GM23338 (cell line): ENCODE measurements at regions not wholly inside any gene's neighbourhood (a gene's known extent, or its start where the extent isn't known, plus 50 kb on each side); places are given as distances from the start of the nearest gene placed in this dataset.

Source experiments
- ATAC-seq: fragments of 200-7000 bp; cut with Tn5 transposase; 3 replicates; pipeline ENCODE4 v1.9.1; 2020
- DNase-seq: peaks from one replicate; pipeline ENCODE4 v3.0.0-alpha.2; 2015; ENCODE audit warnings: low spot score
- H2AFZ ChIP-seq: fragments of 200-600 bp; sonication (generic); 2 replicates; pipeline ENCODE4 v1.8.0; 2016; ENCODE audit warnings: antibody characterized with exemption, mild to moderate bottlenecking, moderate library complexity
- H3F3A ChIP-seq: fragments of 200-600 bp; sonication (generic); replicated peaks from 2 replicates; pipeline ENCODE4 v1.8.0; 2017; ENCODE audit warnings: antibody characterized with exemption, mixed run types, low read depth
- H3K27ac ChIP-seq: fragments of 200-600 bp; sonication (generic); 2 replicates; pipeline ENCODE4 v1.6.1; 2016; ENCODE audit warnings: low read depth
- H3K27me3 ChIP-seq: fragments of 200-600 bp; sonication (generic); 2 replicates; pipeline ENCODE4 v1.8.0; 2016; ENCODE audit warnings: mild to moderate bottlenecking, mixed run types, moderate library complexity; ENCODE audit not compliant: insufficient read depth
- H3K36me3 ChIP-seq: fragments of 200-600 bp; sonication (generic); 2 replicates; pipeline ENCODE4 v1.8.0; 2016; ENCODE audit warnings: mild to moderate bottlenecking; ENCODE audit not compliant: insufficient read depth
- H3K4me1 ChIP-seq: fragments of 200-600 bp; sonication (generic); 2 replicates; pipeline ENCODE4 v1.8.0; 2016; ENCODE audit warnings: mild to moderate bottlenecking, moderate library complexity; ENCODE audit not compliant: insufficient read depth
- H3K4me2 ChIP-seq: fragments of 200-600 bp; sonication (generic); 2 replicates; pipeline ENCODE4 v1.7.1; 2017; ENCODE audit warnings: mixed run types
- H3K4me3 ChIP-seq: fragments of 200-600 bp; sonication (generic); 2 replicates; pipeline ENCODE4 v1.6.1; 2016; ENCODE audit warnings: mixed run types
- H3K79me2 ChIP-seq: fragments of 200-600 bp; sonication (generic); replicated peaks from 2 replicates; pipeline ENCODE4 v1.8.0; 2017; ENCODE audit warnings: mild to moderate bottlenecking; ENCODE audit not compliant: insufficient read depth
- H3K9me2 ChIP-seq: fragments of 200-600 bp; sonication (generic); 2 replicates; pipeline ENCODE4 v1.8.0; 2017; ENCODE audit not compliant: insufficient read depth
- H4K20me1 ChIP-seq: fragments of 200-600 bp; sonication (generic); replicated peaks from 2 replicates; pipeline ENCODE4 v1.8.0; 2017; ENCODE audit warnings: mild to moderate bottlenecking; ENCODE audit not compliant: insufficient read depth
- H3K27ac Mint-ChIP-seq: 2 replicates; pipeline ENCODE4 v1.8.0; 2020; ENCODE audit warnings: inconsistent platforms, mild to moderate bottlenecking, moderate library complexity, mixed read lengths
- H3K27me3 Mint-ChIP-seq: 3 replicates; pipeline ENCODE4 v1.8.0; 2022; ENCODE audit warnings: low read depth, mild to moderate bottlenecking, moderate library complexity, mixed read lengths, inconsistent platforms; ENCODE audit not compliant: insufficient read depth, poor library complexity
- H3K36me3 Mint-ChIP-seq: 3 replicates; pipeline ENCODE4 v1.8.0; 2021; ENCODE audit warnings: low read depth, mild to moderate bottlenecking, inconsistent platforms, moderate library complexity, mixed read lengths
- H3K4me1 Mint-ChIP-seq: 3 replicates; pipeline ENCODE4 v1.8.0; 2020; ENCODE audit warnings: mild to moderate bottlenecking, inconsistent platforms, mixed read lengths
- H3K4me3 Mint-ChIP-seq: 3 replicates; pipeline ENCODE4 v1.8.0; 2021; ENCODE audit warnings: moderate library complexity, mild to moderate bottlenecking, inconsistent platforms, mixed read lengths
- H3K9me3 Mint-ChIP-seq: 3 replicates; pipeline ENCODE4 v1.8.0; 2020; ENCODE audit warnings: moderate library complexity, mild to moderate bottlenecking, inconsistent platforms, mixed read lengths
- CREB1 ChIP-seq: fragments of 250-450 bp; sonication (Bioruptor Pico); IDR thresholded peaks from 2 replicates; pipeline ENCODE4 v1.5.0; 2020; ENCODE audit warnings: low read depth, mild to moderate bottlenecking, moderate library complexity
- CTCF ChIP-seq, 2 experiments: fragments of 200-600 bp in 1 of 2; sonication (generic) in 1 of 2; conservative IDR thresholded peaks; 2 replicates each; pipeline versions ENCODE4 v1.5.1 to v1.6.1; 2016 to 2017; ENCODE audit warnings: antibody characterized with exemption in 2 of 2, low read depth in 2 of 2, mild to moderate bottlenecking in 2 of 2, moderate library complexity in 1 of 2
- EZH2 ChIP-seq: fragments of 200-600 bp; sonication (generic); IDR thresholded peaks from one replicate; pipeline ENCODE4 v1.8.0; 2017; ENCODE audit warnings: antibody characterized with exemption, mild to moderate bottlenecking, low read depth; ENCODE audit not compliant: unreplicated experiment
- EZH2phosphoT487 ChIP-seq: fragments of 200-600 bp; sonication (generic); IDR thresholded peaks from one replicate; pipeline ENCODE4 v1.8.1; 2018; ENCODE audit warnings: antibody characterized with exemption; ENCODE audit not compliant: unreplicated experiment
- JUNB ChIP-seq: IDR thresholded peaks from one replicate; pipeline ENCODE4 v1.6.1; 2016; ENCODE audit warnings: antibody characterized with exemption; ENCODE audit not compliant: unreplicated experiment
- NANOG ChIP-seq: IDR thresholded peaks from 2 replicates; pipeline ENCODE4 v1.6.1; 2016; ENCODE audit warnings: antibody characterized with exemption, borderline replicate concordance
- POLR2AphosphoS5 ChIP-seq: IDR thresholded peaks from 2 replicates; pipeline ENCODE4 v1.6.1; 2016; ENCODE audit warnings: antibody characterized with exemption, low read depth
- STAT1 ChIP-seq: IDR thresholded peaks from one replicate; pipeline ENCODE4 v1.6.1; 2016; ENCODE audit warnings: antibody characterized with exemption; ENCODE audit not compliant: unreplicated experiment
- ZNF114 ChIP-seq: fragments of 250-450 bp; sonication (Bioruptor Pico); IDR thresholded peaks from 2 replicates; pipeline ENCODE4 v1.5.0; 2020; ENCODE audit warnings: mild to moderate bottlenecking, moderate library complexity
- ZNF331 ChIP-seq: fragments of 250-450 bp; sonication (Bioruptor Pico); IDR thresholded peaks from 2 replicates; pipeline ENCODE4 v1.5.0; 2020; ENCODE audit warnings: low read depth, mild to moderate bottlenecking, moderate library complexity
- ZNF462 ChIP-seq: fragments of 250-450 bp; sonication (Bioruptor Pico); IDR thresholded peaks from 2 replicates; pipeline ENCODE4 v1.5.0; 2020; ENCODE audit warnings: mild to moderate bottlenecking, moderate library complexity
- TF ChIP-seq, protein P1 (sequence below): IDR thresholded peaks from one replicate; pipeline ENCODE4 v1.6.1; 2018; ENCODE audit warnings: antibody characterized with exemption; ENCODE audit not compliant: unreplicated experiment
- TF ChIP-seq, protein P2 (sequence below): IDR thresholded peaks from 2 replicates; pipeline ENCODE4 v1.6.1; 2016; ENCODE audit warnings: antibody characterized with exemption

DNA sequence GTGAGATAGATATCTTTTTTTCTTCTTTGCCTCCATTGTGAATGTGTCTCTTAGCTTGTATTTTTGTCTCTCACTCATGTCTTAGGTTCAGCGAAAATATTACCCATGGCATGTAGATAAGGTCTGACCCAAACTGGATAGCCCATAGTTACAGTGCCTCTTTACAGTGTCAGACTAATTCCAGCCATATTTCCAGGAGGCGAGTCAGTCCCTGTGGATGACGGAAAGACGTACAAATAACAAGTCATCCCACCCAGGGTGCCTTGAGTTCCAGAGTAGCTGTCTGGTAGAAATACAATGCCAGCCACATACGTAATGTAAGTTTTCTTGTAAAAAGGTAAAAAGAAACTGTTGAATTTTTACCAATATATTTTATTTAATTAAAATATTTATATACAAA lies 157.3 kb downstream of the ZNF281 start:
- Mint-ChIP-seq H3K9me3 (no peaks in the 10 kb centered on the region), H3K4me1 (peaks cover 22% of the 10 kb centered on the region), H3K4me3 (no peak overlapping the region), H3K27me3 (peaks cover 4% of the 10 kb centered on the region), H3K36me3 (no peaks in the 10 kb centered on the region), H3K27ac (no peak overlapping the region)
- H3K36me3 ChIP-seq: no peaks in the 10 kb centered on the region
- H3K79me2 ChIP-seq: no peaks in the 10 kb centered on the region
- no peaks in the 10 kb centered on the region for H3K9me2 ChIP-seq
- H3F3A ChIP-seq: 0 out of 2 replicates have a peak, but pooled peaks cover 3% of the 10 kb centered on the region
- H3K27ac ChIP-seq: no peak overlapping the region
- ATAC-seq (no peak), DNase-seq (no peak)
- TF ChIP-seq ZNF114 (CRISPR knock-in tag) (no peak), STAT1 (no peak), CTCF (conservative IDR thresholded peaks at IDR 0.05; ENCODE audit: low read depth in 2 of 2) (no peak), JUNB (no peak), ZNF462 (CRISPR knock-in tag) (no peak), CREB1 (CRISPR knock-in tag) (no peak), EZH2 (no peak), ZNF331 (CRISPR knock-in tag) (no peak), EZH2phosphoT487 (no peak), NANOG (no peak), POLR2AphosphoS5 (no peak)
- TF ChIP-seq, protein P1, sequence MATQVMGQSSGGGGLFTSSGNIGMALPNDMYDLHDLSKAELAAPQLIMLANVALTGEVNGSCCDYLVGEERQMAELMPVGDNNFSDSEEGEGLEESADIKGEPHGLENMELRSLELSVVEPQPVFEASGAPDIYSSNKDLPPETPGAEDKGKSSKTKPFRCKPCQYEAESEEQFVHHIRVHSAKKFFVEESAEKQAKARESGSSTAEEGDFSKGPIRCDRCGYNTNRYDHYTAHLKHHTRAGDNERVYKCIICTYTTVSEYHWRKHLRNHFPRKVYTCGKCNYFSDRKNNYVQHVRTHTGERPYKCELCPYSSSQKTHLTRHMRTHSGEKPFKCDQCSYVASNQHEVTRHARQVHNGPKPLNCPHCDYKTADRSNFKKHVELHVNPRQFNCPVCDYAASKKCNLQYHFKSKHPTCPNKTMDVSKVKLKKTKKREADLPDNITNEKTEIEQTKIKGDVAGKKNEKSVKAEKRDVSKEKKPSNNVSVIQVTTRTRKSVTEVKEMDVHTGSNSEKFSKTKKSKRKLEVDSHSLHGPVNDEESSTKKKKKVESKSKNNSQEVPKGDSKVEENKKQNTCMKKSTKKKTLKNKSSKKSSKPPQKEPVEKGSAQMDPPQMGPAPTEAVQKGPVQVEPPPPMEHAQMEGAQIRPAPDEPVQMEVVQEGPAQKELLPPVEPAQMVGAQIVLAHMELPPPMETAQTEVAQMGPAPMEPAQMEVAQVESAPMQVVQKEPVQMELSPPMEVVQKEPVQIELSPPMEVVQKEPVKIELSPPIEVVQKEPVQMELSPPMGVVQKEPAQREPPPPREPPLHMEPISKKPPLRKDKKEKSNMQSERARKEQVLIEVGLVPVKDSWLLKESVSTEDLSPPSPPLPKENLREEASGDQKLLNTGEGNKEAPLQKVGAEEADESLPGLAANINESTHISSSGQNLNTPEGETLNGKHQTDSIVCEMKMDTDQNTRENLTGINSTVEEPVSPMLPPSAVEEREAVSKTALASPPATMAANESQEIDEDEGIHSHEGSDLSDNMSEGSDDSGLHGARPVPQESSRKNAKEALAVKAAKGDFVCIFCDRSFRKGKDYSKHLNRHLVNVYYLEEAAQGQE: no peak
- TF ChIP-seq, protein P2, sequence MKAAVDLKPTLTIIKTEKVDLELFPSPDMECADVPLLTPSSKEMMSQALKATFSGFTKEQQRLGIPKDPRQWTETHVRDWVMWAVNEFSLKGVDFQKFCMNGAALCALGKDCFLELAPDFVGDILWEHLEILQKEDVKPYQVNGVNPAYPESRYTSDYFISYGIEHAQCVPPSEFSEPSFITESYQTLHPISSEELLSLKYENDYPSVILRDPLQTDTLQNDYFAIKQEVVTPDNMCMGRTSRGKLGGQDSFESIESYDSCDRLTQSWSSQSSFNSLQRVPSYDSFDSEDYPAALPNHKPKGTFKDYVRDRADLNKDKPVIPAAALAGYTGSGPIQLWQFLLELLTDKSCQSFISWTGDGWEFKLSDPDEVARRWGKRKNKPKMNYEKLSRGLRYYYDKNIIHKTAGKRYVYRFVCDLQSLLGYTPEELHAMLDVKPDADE: no peak
- no peak overlapping the region for H2AFZ ChIP-seq
- no peaks in the 10 kb centered on the region for H3K27me3 ChIP-seq
- H3K4me3 ChIP-seq: no peak overlapping the region
- peaks cover 24% of the 10 kb centered on the region for H3K4me1 ChIP-seq
- H4K20me1 ChIP-seq: no peaks in the 10 kb centered on the region
- no peak overlapping the region for H3K4me2 ChIP-seq
